ENCODE measurements at regions not wholly inside any gene's neighbourhood (a gene's known extent, or its start where the extent isn't known, plus 50 kb on each side); places are given as distances from the start of the nearest gene placed in this dataset.

DNA sequence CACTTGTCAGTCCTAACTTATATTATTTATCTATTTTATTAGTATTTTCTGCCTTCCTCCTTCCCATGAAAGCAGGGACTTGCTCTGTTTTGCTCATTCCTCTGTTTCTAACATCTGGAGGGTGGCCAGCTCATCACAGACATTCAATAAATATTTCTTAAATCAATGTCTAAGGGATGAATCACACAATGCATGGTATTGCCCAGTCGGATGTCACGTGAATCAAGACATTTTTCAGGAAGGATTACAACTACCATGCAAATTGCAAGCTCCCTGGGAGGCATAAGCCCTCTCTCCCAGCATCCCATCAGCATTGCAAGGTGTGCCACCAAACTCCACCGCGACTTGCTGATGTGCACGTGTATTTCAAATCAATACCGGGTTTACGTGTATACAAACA is 146.6 kb upstream of the RNF32 start:
- H3K4me2 ChIP-seq (ENCODE audit: low read length), result no peak overlapping the region
- H3K36me3 ChIP-seq (ENCODE audit: insufficient read depth, low read length), result no peaks in the 10 kb centered on the region
- no peaks in the 10 kb centered on the region for H3K9me3 ChIP-seq (ENCODE audit: low read length)
- no peaks in the 10 kb centered on the region for H4K20me1 ChIP-seq (ENCODE audit: insufficient read depth)
- no peak overlapping the region for H3K4me3 ChIP-seq (ENCODE audit: low read length)
- H2AFZ ChIP-seq (ENCODE audit: low read depth, low read length), result no peak overlapping the region
- H3K27ac ChIP-seq (ENCODE audit: low read length), result no peak overlapping the region
- TF ChIP-seq SMC3 (conservative IDR thresholded peaks at IDR 0.05; ENCODE audit: poor library complexity) (no peak), EZH2 (IDR thresholded peaks at IDR 0.05; ENCODE audit: borderline replicate concordance, insufficient read depth, low read length, poor library complexity, severe bottlenecking) (no peak), RAD21 (conservative IDR thresholded peaks at IDR 0.05) (no peak), EP300 (conservative IDR thresholded peaks at IDR 0.05; ENCODE audit: poor library complexity, severe bottlenecking) (no peak), MXI1 (conservative IDR thresholded peaks at IDR 0.05; ENCODE audit: poor library complexity, severe bottlenecking) (no peak), POLR2AphosphoS5 (IDR thresholded peaks at IDR 0.05) (no peak), TAF1 (IDR thresholded peaks at IDR 0.05; ENCODE audit: low read depth) (no peak), CTCF (IDR thresholded peaks at IDR 0.05; ENCODE audit: poor library complexity, severe bottlenecking) (no peak)
- TF ChIP-seq, protein P1, sequence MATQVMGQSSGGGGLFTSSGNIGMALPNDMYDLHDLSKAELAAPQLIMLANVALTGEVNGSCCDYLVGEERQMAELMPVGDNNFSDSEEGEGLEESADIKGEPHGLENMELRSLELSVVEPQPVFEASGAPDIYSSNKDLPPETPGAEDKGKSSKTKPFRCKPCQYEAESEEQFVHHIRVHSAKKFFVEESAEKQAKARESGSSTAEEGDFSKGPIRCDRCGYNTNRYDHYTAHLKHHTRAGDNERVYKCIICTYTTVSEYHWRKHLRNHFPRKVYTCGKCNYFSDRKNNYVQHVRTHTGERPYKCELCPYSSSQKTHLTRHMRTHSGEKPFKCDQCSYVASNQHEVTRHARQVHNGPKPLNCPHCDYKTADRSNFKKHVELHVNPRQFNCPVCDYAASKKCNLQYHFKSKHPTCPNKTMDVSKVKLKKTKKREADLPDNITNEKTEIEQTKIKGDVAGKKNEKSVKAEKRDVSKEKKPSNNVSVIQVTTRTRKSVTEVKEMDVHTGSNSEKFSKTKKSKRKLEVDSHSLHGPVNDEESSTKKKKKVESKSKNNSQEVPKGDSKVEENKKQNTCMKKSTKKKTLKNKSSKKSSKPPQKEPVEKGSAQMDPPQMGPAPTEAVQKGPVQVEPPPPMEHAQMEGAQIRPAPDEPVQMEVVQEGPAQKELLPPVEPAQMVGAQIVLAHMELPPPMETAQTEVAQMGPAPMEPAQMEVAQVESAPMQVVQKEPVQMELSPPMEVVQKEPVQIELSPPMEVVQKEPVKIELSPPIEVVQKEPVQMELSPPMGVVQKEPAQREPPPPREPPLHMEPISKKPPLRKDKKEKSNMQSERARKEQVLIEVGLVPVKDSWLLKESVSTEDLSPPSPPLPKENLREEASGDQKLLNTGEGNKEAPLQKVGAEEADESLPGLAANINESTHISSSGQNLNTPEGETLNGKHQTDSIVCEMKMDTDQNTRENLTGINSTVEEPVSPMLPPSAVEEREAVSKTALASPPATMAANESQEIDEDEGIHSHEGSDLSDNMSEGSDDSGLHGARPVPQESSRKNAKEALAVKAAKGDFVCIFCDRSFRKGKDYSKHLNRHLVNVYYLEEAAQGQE (IDR thresholded peaks at IDR 0.05; ENCODE audit: borderline replicate concordance), result no peak
- H3F3A ChIP-seq (ENCODE audit: insufficient read depth, low read length, poor library complexity, severe bottlenecking), result no peaks in the 10 kb centered on the region
- no peaks in the 10 kb centered on the region for H3K79me2 ChIP-seq (replicated peaks; ENCODE audit: insufficient read depth, low read length)
- no peaks in the 10 kb centered on the region for H3K27me3 ChIP-seq (ENCODE audit: insufficient read depth, low read depth, low read length)
- no peak overlapping the region for H3K9ac ChIP-seq (ENCODE audit: low read length)
- no peaks in the 10 kb centered on the region for H3K9me2 ChIP-seq (ENCODE audit: insufficient read depth, low read length)

DNA sequence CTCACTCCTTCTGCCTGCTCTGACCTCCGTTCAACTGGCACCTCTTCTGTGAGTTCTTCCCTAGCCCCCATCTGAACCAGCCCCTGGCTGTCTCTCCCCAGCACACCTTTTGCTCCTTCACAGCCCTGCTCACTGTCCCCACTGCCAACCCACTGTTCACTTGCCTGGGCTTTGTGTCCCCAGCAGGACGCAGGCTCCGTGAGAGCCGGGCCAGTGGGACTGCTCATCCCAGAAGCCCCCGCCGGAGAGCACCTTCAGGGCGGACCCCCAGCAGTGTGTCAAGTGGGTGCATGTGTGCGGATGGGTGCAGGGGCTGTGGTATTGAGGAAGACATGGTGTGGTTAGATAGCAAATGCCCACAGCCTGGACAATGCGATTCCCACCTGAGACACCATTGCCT is 148.4 kb upstream of the RNF32 start:
- H3K27me3 ChIP-seq (ENCODE audit: insufficient read depth, low read depth, low read length), result no peaks in the 10 kb centered on the region
- H3K79me2 ChIP-seq (replicated peaks; ENCODE audit: insufficient read depth, low read length), result no peaks in the 10 kb centered on the region
- H3K4me3 ChIP-seq (ENCODE audit: low read length), result no peak overlapping the region
- no peak overlapping the region for H2AFZ ChIP-seq (ENCODE audit: low read depth, low read length)
- H3K9me3 ChIP-seq (ENCODE audit: low read length), result no peaks in the 10 kb centered on the region
- no peak overlapping the region for H3K9ac ChIP-seq (ENCODE audit: low read length)
- no peak overlapping the region for H3K27ac ChIP-seq (ENCODE audit: low read length)
- H3F3A ChIP-seq (ENCODE audit: insufficient read depth, low read length, poor library complexity, severe bottlenecking), result no peaks in the 10 kb centered on the region
- H3K4me2 ChIP-seq (ENCODE audit: low read length), result no peak overlapping the region
- no peaks in the 10 kb centered on the region for H4K20me1 ChIP-seq (ENCODE audit: insufficient read depth)
- no peaks in the 10 kb centered on the region for H3K9me2 ChIP-seq (ENCODE audit: insufficient read depth, low read length)
- TF ChIP-seq RAD21 (conservative IDR thresholded peaks at IDR 0.05), result no peak
- no peak for TF ChIP-seq EP300 (conservative IDR thresholded peaks at IDR 0.05; ENCODE audit: poor library complexity, severe bottlenecking)
- TF ChIP-seq, protein P1 (IDR thresholded peaks at IDR 0.05; ENCODE audit: borderline replicate concordance), result no peak
- TF ChIP-seq TAF1 (IDR thresholded peaks at IDR 0.05; ENCODE audit: low read depth), result no peak
- no peak for TF ChIP-seq POLR2AphosphoS5 (IDR thresholded peaks at IDR 0.05)
- no peak for TF ChIP-seq CTCF (IDR thresholded peaks at IDR 0.05; ENCODE audit: poor library complexity, severe bottlenecking)
- H3K36me3 ChIP-seq (ENCODE audit: insufficient read depth, low read length), result no peaks in the 10 kb centered on the region

Measured in neural cell (in vitro differentiated cells).